ENCODE measurements at regions not wholly inside any gene's neighbourhood (a gene's known extent, or its start where the extent isn't known, plus 50 kb on each side); places are given as distances from the start of the nearest gene placed in this dataset.

GRCh38 chr9:89766991-89767390 lies 162.2 kb downstream of the GADD45G start:
- DNase-seq: no peak

DNA sequence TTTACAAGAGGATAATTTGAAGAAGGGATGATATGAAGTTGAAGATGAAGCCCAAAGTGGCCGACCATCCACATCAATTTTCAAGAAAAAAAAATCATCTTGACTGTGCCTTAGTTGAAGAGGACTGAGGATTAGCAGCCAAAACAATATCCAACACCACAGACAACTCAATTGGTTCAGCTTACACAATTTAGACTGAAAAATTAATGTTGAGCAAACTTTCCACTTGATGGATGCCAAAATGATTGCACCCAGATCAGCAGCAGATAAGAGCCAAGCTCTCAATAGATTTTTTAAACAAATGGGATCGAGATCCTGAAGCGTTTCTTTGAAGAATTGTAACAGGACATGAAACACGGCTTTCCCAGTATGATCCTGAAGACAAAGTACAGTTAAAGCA lies 163.2 kb downstream of the GADD45G start:
- no peak for DNase-seq

DNA sequence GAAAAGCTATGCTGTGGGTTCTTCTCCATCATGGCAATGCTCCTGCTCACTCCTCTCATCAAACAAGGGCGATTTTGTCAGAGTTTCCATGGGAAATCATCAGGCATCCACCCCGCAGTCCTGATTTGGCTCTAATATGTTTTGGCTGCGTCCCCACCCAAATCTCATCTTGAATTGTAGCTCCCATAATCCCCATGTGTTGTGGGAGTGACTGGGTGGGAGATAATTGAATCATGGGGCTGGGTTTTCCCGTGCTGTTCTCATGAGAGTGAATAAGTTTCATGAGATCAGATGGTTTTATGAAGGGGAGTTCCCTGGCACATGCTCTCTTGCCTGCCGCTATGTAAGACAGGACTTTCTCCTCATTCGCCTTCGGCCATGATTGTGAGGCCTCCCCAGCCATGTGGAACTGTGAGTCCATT lies 163.8 kb downstream of the GADD45G start:
- no peak for DNase-seq

- DNase-seq: no peak
Measured at GRCh38 chr9:89770531-89771174, 165.8 kb downstream of the GADD45G start.

DNA sequence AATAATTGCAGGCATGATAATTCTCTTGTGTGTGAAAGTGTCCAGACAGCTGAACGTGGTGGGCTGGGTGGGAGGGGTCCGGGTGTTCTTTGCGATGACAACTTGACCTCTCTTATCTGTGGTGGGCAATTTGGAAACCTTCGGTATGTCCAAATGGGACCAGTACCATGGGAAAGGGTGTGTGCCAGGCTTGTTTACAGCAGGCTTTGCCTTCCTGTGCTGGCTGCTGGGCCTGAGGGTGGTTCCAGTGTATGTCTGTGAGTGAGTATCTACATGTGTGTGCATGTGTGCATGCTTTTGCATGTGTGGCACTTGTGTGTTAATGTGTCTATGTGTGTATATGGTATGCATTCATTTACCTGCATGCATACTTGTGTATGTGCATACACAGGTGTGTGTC lies 166.4 kb downstream of the GADD45G start:
- no peak for DNase-seq

- no peak for DNase-seq
Measured at GRCh38 chr9:89773170-89773569, 168.4 kb downstream of the GADD45G start.

DNA sequence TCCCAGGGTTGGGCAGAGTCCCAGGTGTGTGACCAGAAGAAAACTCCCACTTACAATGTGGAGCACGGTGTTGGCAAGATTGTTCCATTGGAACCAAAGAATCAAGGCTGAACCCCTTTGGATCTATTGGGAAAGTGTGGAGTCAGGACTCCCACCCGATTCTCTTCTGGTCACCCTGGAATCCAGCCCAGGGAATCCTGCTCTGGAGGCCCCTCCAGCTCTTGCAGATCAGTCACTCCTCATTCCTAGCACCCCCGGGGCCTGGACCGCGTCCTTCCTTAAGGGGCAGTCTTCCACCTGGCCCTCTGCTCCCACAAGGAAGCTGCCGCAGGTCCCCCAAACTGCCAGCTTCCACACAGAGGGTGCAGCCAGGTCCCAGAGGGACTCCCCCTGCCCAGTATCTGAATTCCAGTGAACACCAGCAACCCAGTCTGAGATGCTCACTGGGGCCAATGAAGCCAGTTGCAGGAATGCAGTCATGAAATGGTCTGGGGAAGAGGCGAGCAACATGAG lies 170.1 kb downstream of the GADD45G start:
- no peak for DNase-seq

- DNase-seq: no peak
Measured at GRCh38 chr9:89775641-89776040, 170.8 kb downstream of the GADD45G start.

- DNase-seq: no peak
Measured at GRCh38 chr9:89776795-89777525, 172.1 kb downstream of the GADD45G start.

- DNase-seq: no peak
Measured at GRCh38 chr9:89777544-89777943, 172.7 kb downstream of the GADD45G start.

GRCh38 chr9:89778100-89779090 lies 173.6 kb downstream of the GADD45G start:
- DNase-seq: no peak

GRCh38 chr9:89779405-89780203 lies 174.8 kb downstream of the GADD45G start:
- no peak for DNase-seq

- no peak for DNase-seq
Measured at GRCh38 chr9:89780959-89781358, 176.1 kb downstream of the GADD45G start.

GRCh38 chr9:89781838-89782540 lies 177.2 kb downstream of the GADD45G start:
- peak in 5 of 51 donors; percentile 3 to 15 (median 9) for DNase-seq

DNA sequence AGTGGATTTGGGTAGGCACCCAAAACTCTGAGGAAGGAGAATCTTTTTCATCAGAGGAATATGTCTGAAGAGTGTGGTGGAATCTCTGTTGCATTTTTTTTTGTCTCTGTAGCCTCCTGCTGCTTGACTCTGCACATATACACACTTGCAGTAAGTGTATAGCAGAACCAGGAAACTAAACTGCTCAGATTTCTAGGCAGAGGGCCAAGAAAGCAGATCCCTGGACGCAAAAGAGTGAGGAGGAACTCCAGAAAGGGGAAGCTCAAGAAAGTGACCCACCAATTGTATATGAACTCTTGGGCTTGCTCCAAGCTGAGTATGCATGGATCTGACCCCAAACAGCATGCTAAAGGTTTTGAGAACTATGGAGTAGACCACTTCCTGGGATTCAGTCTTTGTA lies 181.8 kb downstream of the GADD45G start:
- DNase-seq: peak in 4 of 51 donors; percentile 4 to 12 (median 8)

- DNase-seq: no peak
Measured at GRCh38 chr9:89787595-89787994, 182.8 kb downstream of the GADD45G start.

DNA sequence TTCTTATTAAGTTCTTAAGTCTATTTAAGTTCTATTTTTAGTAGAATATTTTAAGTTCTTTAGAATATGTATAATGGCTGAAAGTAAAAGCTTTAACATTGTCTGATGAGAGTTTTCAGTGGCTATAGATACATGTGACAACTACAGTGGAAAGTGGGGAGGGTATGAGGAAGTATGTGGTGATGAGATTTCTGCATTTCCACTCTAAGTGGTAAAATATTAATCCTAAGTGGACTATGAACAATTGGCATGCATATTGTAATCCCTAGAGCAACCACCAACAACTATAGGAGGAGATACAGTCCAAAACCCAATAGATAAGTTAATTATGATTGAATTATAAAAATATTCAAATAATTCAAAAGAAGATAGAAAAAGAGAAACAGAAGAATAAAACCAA lies 183.6 kb downstream of the GADD45G start:
- no peak for DNase-seq

DNA sequence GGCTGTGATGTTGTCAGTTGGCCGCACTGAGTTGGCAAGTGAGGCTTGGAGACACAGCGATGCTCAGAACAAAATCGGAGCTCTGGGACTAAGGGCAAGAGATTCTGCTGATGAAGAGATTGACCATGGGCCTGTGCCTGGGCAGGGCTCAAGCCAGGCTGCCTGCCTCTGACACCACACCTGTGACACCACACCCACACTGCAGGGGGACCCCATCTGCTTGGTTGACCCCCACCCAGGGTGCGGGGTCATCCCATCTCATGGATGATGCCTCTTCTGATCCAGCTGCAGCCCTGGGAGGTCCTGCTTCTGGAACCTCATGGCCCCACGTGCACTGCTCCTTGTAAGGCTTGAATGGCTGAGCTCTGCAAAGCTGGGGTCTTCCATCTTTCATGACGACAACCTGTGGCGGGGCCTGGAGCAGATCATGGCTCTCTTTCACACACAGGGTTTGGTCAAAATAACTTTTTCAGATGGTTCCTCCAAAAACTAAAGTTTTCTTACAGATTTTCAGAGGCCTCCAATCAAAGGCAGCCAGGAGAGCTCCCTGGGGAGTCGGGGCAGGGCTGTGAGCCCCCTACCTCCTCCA lies 185.2 kb downstream of the GADD45G start:
- DNase-seq: no peak

DNA sequence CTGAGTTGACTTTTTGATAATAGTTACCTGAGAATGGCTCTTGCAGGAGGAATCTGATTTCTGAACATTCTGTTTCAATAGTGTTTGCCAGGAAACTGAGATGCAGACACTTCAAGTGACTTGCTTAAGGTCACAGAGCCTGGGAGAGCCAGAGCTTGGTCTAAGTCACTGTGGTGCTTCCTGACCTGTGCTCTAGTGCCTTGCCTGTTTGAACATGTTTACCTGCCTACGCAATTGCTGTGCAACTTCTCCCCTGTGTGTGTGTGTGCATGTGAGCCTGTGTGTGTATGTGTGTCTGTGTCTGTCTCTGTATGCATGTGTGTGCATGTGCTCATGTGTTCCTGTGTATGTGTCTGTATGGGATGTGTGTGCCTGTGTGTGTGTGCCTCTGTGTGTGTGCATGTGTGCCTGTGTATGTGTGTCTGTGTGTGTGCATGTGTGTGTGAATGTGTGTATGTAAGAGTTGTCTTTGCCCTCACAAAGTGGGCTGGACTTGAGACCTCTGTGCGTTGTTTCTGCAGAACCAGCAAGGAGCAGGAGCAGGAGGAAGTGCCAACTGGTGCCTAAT lies 185.8 kb downstream of the GADD45G start:
- DNase-seq: no peak

DNA sequence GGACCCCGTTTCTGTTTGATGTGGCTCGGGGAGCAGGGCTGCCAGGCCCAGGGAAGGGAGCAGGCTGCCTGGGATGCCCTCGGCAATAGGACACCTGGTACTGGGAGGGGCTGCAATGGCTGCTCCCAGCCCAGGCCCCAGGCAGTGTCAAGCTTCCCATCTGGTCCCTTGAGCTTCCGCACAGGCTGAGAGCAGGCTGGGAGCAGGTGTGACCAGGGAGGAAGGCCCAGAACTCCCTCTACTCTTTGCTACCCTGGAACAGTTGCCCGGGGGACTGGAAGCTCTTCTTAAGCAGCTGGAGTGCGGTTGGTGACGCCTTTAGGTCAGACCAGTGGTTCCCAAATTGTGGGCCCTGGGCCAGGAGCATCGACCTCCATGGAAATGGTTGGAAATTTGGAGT lies 186.9 kb downstream of the GADD45G start:
- no peak for DNase-seq

Data from hypothalamus (tissue), 51 donors.